ENCODE measurements at regions not wholly inside any gene's neighbourhood (a gene's known extent, or its start where the extent isn't known, plus 50 kb on each side); places are given as distances from the start of the nearest gene placed in this dataset.

GRCh38 chr3:194928227-194928626, 242.5 kb downstream of the FAM43A start:
- TF ChIP-seq CTCF (conservative IDR thresholded peaks at IDR 0.05; ENCODE audit: low read depth, low read length) (no peak), EZH2 (IDR thresholded peaks at IDR 0.05; ENCODE audit: borderline replicate concordance, low read depth, low read length, poor library complexity, severe bottlenecking) (no peak)
- no TSS peak for BruUV-seq (replicated peaks)
- POLR2A ChIA-PET (ENCODE audit: low non-redundant PET): no interaction called here

DNA sequence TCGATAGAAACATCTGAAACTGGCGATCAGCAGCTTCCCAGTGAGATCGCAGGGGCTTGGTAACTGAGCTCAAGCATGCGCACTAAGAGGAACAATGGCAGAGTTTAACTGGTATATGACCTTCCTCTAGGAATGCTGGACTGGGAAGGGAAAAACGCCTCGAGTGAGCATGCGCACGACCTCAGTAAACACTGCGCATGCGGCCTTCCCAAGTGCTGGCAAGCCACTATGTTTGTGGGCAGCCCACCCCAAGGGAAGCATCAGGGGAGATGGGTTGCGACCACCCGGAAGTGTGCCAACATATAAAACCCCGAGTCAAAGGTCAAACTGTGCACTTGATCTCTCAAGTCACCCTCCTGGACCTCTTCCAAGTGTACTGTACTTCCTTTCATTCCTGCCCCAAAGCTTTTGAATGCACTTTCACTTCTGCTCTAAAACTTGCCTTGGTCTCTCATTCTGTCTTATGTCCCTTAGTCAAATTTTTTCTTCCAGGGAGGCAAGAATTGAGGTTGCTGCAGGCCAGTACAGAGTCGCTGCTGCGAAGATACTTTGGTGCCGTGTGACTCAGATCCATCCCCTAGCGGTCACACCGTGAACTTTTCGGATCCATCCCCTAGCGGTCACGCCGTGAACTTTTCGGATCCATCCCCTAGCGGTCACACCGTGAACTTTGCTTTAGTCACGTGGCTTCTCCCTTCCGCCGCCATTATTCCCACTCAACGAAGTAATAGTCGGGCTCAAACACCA, 243.3 kb downstream of the FAM43A start:
- Histone ChIP-seq H3K9me3 (ENCODE audit: low read depth, low read length, poor library complexity, severe bottlenecking) (peaks cover 6% of the 10 kb centered on the region), H3K36me3 (ENCODE audit: insufficient read depth, low read length, poor library complexity, severe bottlenecking) (no peaks in the 10 kb centered on the region), H3K27me3 (replicated peaks; ENCODE audit: insufficient read depth, low read depth, low read length, poor library complexity) (no peaks in the 10 kb centered on the region), H3K27ac (ENCODE audit: low read depth, low read length, poor library complexity, severe bottlenecking) (no peak overlapping the region), H3K4me1 (ENCODE audit: insufficient read depth, low read length, poor library complexity, severe bottlenecking) (peaks cover 39% of the 10 kb centered on the region), H3K4me3 (ENCODE audit: low read depth, low read length, poor library complexity, severe bottlenecking) (no peak overlapping the region)
- DNase-seq (ENCODE audit: low spot score): no peak
- POLR2A ChIA-PET (ENCODE audit: low non-redundant PET): no interaction called here
- no TSS peak for BruUV-seq (replicated peaks)
- intact Hi-C loops (cut with micrococcal nuclease; ENCODE audit: unreplicated experiment): no loop called here
- TF ChIP-seq EZH2 (IDR thresholded peaks at IDR 0.05; ENCODE audit: borderline replicate concordance, low read depth, low read length, poor library complexity, severe bottlenecking): no peak
- no peak for TF ChIP-seq CTCF (conservative IDR thresholded peaks at IDR 0.05; ENCODE audit: low read depth, low read length)
- CTCF ChIA-PET: no interaction called here

More at GRCh38 chr3:194928227-194928626, 242.5 kb downstream of the FAM43A start:
- Histone ChIP-seq H3K9me3 (ENCODE audit: low read depth, low read length, poor library complexity, severe bottlenecking) (peaks cover 6% of the 10 kb centered on the region), H3K27me3 (replicated peaks; ENCODE audit: insufficient read depth, low read depth, low read length, poor library complexity) (no peaks in the 10 kb centered on the region), H3K4me1 (ENCODE audit: insufficient read depth, low read length, poor library complexity, severe bottlenecking) (peaks cover 39% of the 10 kb centered on the region), H3K36me3 (ENCODE audit: insufficient read depth, low read length, poor library complexity, severe bottlenecking) (no peaks in the 10 kb centered on the region), H3K4me3 (ENCODE audit: low read depth, low read length, poor library complexity, severe bottlenecking) (no peak overlapping the region), H3K27ac (ENCODE audit: low read depth, low read length, poor library complexity, severe bottlenecking) (no peak overlapping the region)
- intact Hi-C loops (cut with micrococcal nuclease; ENCODE audit: unreplicated experiment): no loop called here
- DNase-seq (ENCODE audit: low spot score): peak; percentile 40
- CTCF ChIA-PET: no interaction called here

- ChIA-PET CTCF (no interaction called here), POLR2A (ENCODE audit: low non-redundant PET) (no interaction called here)
- H3K4me3 ChIP-seq (ENCODE audit: low read depth, low read length, poor library complexity, severe bottlenecking): no peak overlapping the region
- H3K27me3 ChIP-seq (replicated peaks; ENCODE audit: insufficient read depth, low read depth, low read length, poor library complexity): no peaks in the 10 kb centered on the region
- intact Hi-C loops (cut with micrococcal nuclease; ENCODE audit: unreplicated experiment): no loop called here
- BruUV-seq (replicated peaks): no TSS peak
- H3K9me3 ChIP-seq (ENCODE audit: low read depth, low read length, poor library complexity, severe bottlenecking): peaks cover 6% of the 10 kb centered on the region
- peaks cover 39% of the 10 kb centered on the region for H3K4me1 ChIP-seq (ENCODE audit: insufficient read depth, low read length, poor library complexity, severe bottlenecking)
- no peak for DNase-seq (ENCODE audit: low spot score)
- H3K36me3 ChIP-seq (ENCODE audit: insufficient read depth, low read length, poor library complexity, severe bottlenecking): no peaks in the 10 kb centered on the region
- peak overlapping the region; percentile 80 for H3K27ac ChIP-seq (ENCODE audit: low read depth, low read length, poor library complexity, severe bottlenecking)
- TF ChIP-seq CTCF (conservative IDR thresholded peaks at IDR 0.05; ENCODE audit: low read depth, low read length) (no peak), EZH2 (IDR thresholded peaks at IDR 0.05; ENCODE audit: borderline replicate concordance, low read depth, low read length, poor library complexity, severe bottlenecking) (no peak)
These were observed 243.9 kb downstream of the FAM43A start for GRCh38 chr3:194929578-194929960.
